GM18499 (cell line): ENCODE measurements at regions not wholly inside any gene's neighbourhood (a gene's known extent, or its start where the extent isn't known, plus 50 kb on each side); places are given as distances from the start of the nearest gene placed in this dataset.

ENCODE experiments used
- ATAC-seq: cut with Tn5 transposase; IDR thresholded peaks from one replicate; pipeline ENCODE4 v1.9.1; 2021; ENCODE audit warnings: moderate number of reproducible peaks; ENCODE audit not compliant: insufficient read depth, unreplicated experiment

GRCh38 chr2:153213022-153213421 lies 265.5 kb downstream of the RPRM start:
- ATAC-seq = no peak

GRCh38 chr2:153197402-153198386 lies 280.9 kb downstream of the RPRM start:
- no peak for ATAC-seq

- ATAC-seq = no peak
Observed at GRCh38 chr2:153196378-153197058, 282.0 kb downstream of the RPRM start.

GRCh38 chr2:153195342-153195741 lies 283.2 kb downstream of the RPRM start:
- ATAC-seq = no peak

- ATAC-seq = no peak
Observed at GRCh38 chr2:153189091-153189888, 289.3 kb downstream of the RPRM start.

GRCh38 chr2:153179808-153180207 lies 298.8 kb downstream of the RPRM start:
- ATAC-seq = no peak

GRCh38 chr2:153169609-153170008 lies 309.0 kb downstream of the RPRM start:
- ATAC-seq = no peak

GRCh38 chr2:153165021-153165420 lies 313.5 kb downstream of the RPRM start:
- no peak for ATAC-seq

GRCh38 chr2:153163055-153163454 lies 315.5 kb downstream of the RPRM start:
- ATAC-seq = no peak

- no peak for ATAC-seq
Observed at GRCh38 chr2:153156743-153157142, 321.8 kb downstream of the RPRM start.

GRCh38 chr2:153152036-153152435 lies 326.5 kb downstream of the RPRM start:
- no peak for ATAC-seq

GRCh38 chr2:153145470-153145978 lies 333.0 kb downstream of the RPRM start:
- ATAC-seq = no peak

GRCh38 chr2:153143540-153143939 lies 335.0 kb downstream of the RPRM start:
- ATAC-seq = no peak

- ATAC-seq = no peak
Observed at GRCh38 chr2:153140498-153140897, 338.1 kb downstream of the RPRM start.

GRCh38 chr2:153138651-153139375 lies 339.7 kb downstream of the RPRM start:
- ATAC-seq = no peak

- no peak for ATAC-seq
Observed at GRCh38 chr2:153136216-153136615, 342.3 kb downstream of the RPRM start.

GRCh38 chr2:153134725-153135124 lies 343.8 kb downstream of the RPRM start:
- no peak for ATAC-seq

GRCh38 chr2:153133716-153134115 lies 344.8 kb downstream of the RPRM start:
- ATAC-seq = no peak

- no peak for ATAC-seq
Observed at GRCh38 chr2:153132418-153132817, 346.1 kb downstream of the RPRM start.

GRCh38 chr2:153115141-153115540 lies 363.4 kb downstream of the RPRM start:
- no peak for ATAC-seq
